ENCODE measurements at regions not wholly inside any gene's neighbourhood (a gene's known extent, or its start where the extent isn't known, plus 50 kb on each side); places are given as distances from the start of the nearest gene placed in this dataset.

DNA sequence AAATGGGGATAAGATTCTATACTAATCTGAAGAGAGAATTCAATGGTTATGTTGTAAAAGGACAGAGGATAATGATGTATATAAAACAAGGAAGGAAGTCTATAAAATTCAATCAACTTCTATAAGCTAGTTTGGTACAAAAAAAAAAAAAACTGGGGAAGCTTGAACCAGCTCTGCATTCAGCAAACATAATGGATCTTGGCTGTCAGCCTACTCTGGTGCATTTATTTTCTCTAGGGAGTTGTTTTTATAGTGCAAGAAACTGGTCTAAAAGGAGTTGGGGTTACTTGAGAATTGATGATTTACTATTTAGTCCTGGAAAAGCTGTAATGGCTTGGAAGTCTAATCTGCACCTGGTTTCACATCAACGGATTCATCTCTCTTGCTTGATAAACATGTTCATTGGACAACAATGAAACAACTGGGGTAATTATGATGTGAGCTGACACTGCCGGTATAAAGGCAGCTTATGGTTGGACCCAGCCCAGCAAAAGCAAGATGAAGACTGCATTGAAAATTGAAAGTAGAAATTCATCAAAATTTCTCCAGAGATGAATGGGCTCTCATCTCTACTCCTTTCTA lies 199.4 kb upstream of the NRIP1 start:
- no peaks in the 10 kb centered on the region for H3K4me1 ChIP-seq
- H3K36me3 ChIP-seq, result no peaks in the 10 kb centered on the region
- intact Hi-C loops (cut with micrococcal nuclease), result no loop called here
- no peak overlapping the region for H3K27ac ChIP-seq (replicated peaks)
- H3K9me3 ChIP-seq (replicated peaks), result no peaks in the 10 kb centered on the region
- H3K4me3 ChIP-seq, result no peak overlapping the region
- TF ChIP-seq, protein P1, sequence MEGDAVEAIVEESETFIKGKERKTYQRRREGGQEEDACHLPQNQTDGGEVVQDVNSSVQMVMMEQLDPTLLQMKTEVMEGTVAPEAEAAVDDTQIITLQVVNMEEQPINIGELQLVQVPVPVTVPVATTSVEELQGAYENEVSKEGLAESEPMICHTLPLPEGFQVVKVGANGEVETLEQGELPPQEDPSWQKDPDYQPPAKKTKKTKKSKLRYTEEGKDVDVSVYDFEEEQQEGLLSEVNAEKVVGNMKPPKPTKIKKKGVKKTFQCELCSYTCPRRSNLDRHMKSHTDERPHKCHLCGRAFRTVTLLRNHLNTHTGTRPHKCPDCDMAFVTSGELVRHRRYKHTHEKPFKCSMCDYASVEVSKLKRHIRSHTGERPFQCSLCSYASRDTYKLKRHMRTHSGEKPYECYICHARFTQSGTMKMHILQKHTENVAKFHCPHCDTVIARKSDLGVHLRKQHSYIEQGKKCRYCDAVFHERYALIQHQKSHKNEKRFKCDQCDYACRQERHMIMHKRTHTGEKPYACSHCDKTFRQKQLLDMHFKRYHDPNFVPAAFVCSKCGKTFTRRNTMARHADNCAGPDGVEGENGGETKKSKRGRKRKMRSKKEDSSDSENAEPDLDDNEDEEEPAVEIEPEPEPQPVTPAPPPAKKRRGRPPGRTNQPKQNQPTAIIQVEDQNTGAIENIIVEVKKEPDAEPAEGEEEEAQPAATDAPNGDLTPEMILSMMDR (IDR thresholded peaks at IDR 0.05; ENCODE audit: borderline replicate concordance), result no peak
- no peak for DNase-seq
- no peaks in the 10 kb centered on the region for H3K27me3 ChIP-seq (ENCODE audit: low read depth)

DNA sequence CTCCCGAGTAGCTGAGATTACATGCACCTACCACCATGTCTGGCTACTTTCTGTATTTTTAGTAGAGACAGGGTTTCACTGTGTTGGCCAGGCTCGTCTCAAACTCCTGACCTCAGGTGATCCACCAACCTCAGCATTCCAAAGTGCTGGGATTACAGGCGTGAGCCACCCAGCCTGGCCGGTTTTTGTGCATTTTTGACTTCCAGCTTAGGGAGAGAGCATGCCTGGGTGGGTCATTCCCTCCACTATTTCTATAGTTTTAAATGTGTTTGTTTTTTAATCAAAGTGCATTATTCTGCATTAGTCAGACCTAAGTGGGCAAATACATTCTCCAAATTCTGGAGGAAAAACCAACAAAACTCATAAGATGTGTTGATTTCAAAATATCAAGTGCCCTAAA lies 207.4 kb upstream of the NRIP1 start:
- DNase-seq, result no peak
- Histone ChIP-seq H3K4me3 (no peak overlapping the region), H3K27me3 (ENCODE audit: low read depth) (no peaks in the 10 kb centered on the region), H3K4me1 (no peaks in the 10 kb centered on the region), H3K27ac (replicated peaks) (no peak overlapping the region), H3K36me3 (no peaks in the 10 kb centered on the region), H3K9me3 (replicated peaks) (no peaks in the 10 kb centered on the region)
- intact Hi-C loops (cut with micrococcal nuclease), result no loop called here
- TF ChIP-seq, protein P1 (IDR thresholded peaks at IDR 0.05; ENCODE audit: borderline replicate concordance), result no peak

DNA sequence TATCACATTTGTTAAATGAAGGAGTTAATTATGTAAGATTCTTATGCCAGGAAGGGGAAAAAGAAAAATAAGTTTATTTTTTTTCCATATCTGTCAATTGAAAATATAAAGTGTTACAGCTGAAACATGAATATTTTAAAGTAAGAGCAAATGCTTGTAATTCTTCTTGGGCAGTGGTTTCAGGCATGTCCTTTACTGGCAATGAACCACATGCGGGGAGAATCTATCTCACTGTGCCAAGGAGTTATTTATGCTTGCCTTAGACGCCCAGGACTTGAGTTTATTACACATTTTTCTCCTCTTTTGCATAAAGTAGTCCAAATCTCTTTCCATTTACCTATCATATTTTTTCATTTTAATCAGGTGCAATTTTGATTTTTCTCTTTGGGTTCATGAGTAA lies 207.8 kb upstream of the NRIP1 start:
- intact Hi-C loops (cut with micrococcal nuclease), result no loop called here
- TF ChIP-seq, protein P1 (IDR thresholded peaks at IDR 0.05; ENCODE audit: borderline replicate concordance), result no peak

DNA sequence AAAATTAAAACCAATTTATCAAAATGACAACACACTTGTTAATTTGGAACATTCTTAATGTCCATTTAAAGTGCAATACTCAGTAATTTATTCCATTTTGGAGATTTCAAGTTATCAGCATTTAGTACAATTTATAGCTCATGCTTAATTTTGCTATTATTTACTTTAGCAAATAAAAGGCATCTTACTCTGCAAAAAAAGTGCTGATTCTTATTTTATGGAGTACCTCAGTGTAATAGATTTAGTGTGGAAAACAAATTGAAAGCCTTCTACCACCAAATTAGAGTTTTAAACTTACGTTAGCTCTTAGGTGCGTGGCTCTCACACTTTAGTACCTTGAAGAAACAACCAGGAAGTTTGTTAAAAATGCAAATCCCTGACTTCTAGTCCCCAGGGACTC lies 208.4 kb upstream of the NRIP1 start:
- no peak for DNase-seq
- Histone ChIP-seq H3K36me3 (no peaks in the 10 kb centered on the region), H3K4me3 (no peak overlapping the region), H3K4me1 (no peaks in the 10 kb centered on the region), H3K27ac (replicated peaks) (no peak overlapping the region), H3K9me3 (replicated peaks) (no peaks in the 10 kb centered on the region), H3K27me3 (ENCODE audit: low read depth) (no peaks in the 10 kb centered on the region)
- TF ChIP-seq, protein P1 (IDR thresholded peaks at IDR 0.05; ENCODE audit: borderline replicate concordance), result no peak
- intact Hi-C loops (cut with micrococcal nuclease), result no loop called here

More for the DNA sequence above, 207.8 kb upstream of the NRIP1 start:
- Histone ChIP-seq H3K4me1 (no peaks in the 10 kb centered on the region), H3K27ac (replicated peaks) (no peak overlapping the region), H3K4me3 (no peak overlapping the region), H3K9me3 (replicated peaks) (no peaks in the 10 kb centered on the region), H3K27me3 (ENCODE audit: low read depth) (no peaks in the 10 kb centered on the region), H3K36me3 (no peaks in the 10 kb centered on the region)
- DNase-seq, result no peak

DNA sequence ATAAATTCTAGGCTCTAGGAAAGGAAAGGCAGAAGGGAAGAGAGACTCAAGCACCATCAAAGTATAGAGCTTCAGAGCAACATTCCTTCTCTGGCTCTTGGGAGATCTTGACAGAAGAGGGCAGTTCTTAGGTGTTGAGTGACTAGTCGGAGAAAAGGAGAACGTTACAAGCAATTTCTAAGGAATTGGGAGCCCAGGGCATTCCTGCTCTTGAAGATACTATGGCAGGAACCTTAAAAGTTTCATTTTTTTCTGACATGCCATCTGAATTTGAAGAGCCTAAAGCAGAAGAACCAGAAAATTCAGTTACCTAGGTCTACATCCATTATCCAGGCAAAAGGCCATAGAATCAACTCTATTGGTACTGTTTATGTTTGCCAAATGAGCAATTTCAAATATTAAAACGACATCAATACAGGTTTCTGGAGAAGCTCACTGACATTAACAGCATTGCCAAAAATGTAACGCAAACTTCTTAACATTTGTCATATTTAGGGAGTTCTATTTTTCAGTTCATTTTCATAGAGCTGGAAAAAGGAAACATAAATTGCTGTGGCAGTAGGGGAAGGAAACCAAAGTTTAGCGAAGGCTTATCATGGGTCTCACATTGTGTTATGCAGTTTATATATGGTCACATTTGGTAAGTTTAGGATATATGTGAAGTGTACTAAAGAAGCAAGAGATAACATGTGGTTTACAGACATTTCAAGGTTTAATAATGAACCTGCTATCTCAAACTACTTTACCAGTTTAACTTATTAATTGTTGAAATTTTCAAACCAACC lies 210.1 kb upstream of the NRIP1 start:
- H3K4me1 ChIP-seq, result no peaks in the 10 kb centered on the region
- H3K36me3 ChIP-seq, result no peaks in the 10 kb centered on the region
- H3K27ac ChIP-seq (replicated peaks), result no peak overlapping the region
- intact Hi-C loops (cut with micrococcal nuclease), result no loop called here
- no peak overlapping the region for H3K4me3 ChIP-seq
- H3K9me3 ChIP-seq (replicated peaks), result no peaks in the 10 kb centered on the region
- no peak for DNase-seq
- H3K27me3 ChIP-seq (ENCODE audit: low read depth), result no peaks in the 10 kb centered on the region
- TF ChIP-seq, protein P1 (IDR thresholded peaks at IDR 0.05; ENCODE audit: borderline replicate concordance), result no peak

Data from left ventricle myocardium inferior (tissue), 1 donor.